GM19035 (cell line): ENCODE measurements at regions not wholly inside any gene's neighbourhood (a gene's known extent, or its start where the extent isn't known, plus 50 kb on each side); places are given as distances from the start of the nearest gene placed in this dataset.

Source experiments
- ATAC-seq: cut with Tn5 transposase; IDR thresholded peaks from one replicate; pipeline ENCODE4 v1.9.1; 2021; ENCODE audit not compliant: unreplicated experiment

DNA sequence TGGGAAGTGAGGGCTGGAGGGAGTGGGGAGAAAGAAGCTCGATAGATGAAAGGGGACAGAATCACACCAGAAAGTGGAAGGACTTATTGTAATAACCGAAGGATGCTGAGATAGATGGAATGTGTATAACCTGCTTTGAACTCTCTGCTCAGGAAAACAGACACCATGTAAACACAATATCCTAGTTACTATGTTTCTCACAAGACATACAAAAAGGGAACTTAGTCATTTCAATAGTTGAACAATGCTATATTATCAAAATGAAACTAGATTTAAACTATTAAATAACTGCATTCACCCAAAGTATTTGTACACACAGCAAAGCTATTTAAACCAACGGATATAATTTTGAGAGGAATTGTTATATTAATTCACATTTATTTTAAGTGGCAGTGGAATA, 108.3 kb upstream of the GADL1 start:
- ATAC-seq: no peak

DNA sequence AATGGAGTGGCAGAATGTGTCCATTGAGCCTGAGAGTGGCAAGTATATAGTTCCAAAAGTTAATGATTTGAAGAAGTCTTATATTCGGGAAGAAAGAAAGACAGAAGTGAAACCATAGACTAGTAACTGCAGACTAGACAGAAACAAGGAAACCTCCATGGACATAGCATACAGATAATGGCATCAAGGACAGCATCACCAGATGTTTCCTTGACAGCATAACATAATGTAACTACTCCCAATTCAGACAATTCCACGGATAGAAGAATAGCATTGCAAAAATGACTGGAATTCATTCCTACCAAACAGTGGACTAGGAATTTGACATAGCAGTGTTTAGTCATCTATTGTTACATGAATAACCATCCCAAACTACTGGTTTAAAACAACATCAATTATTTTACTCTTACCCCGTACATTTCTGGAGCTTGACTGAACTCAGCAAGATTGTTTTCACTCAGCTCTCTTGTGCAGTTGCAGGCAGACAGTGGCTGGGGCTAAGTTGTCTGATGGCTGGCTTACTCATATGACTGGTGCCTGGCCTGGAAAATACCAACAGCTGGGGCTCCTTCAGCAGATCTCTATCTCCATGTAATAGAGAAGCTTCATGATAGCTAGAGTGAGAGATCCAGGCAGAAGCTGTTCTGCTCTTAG, 109.7 kb upstream of the GADL1 start:
- ATAC-seq: no peak

DNA sequence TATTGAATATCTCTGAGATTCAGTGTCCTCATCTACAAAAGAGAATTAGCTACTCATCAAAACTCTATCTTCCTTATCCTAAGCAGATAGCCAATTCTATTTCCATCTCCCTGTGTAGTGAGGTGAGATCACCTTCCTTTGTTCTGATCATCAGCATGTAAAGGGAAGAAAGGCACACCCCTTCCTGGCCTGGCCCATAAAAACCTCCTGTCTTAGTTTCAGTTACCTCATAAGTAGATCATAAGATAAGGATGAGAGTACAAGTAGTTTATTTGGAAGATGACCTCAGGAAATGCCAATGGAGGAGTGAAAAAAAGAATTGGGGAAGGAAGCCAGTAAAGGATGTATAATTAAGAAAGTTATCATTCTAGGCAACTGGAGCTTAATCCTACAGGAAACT, 114.5 kb upstream of the GADL1 start:
- no peak for ATAC-seq

DNA sequence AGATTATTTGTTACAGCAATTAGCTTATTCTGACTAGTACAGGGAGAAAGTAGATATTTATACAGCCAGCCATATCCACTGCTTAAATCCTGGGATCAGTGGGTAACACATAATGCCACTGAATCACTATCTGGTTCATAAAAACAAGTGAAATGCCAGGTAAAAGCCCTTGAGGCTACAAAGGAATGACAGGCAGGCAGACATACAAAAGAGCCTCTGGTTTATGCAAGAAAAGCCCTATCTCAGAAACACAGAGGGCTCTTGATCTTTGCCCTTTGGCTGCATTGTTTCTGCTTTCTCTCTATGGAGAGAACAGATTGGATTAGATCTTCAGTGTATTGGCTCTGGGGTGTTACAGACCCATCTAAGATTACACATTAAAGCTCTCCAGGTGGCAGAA, 115.4 kb upstream of the GADL1 start:
- no peak for ATAC-seq

DNA sequence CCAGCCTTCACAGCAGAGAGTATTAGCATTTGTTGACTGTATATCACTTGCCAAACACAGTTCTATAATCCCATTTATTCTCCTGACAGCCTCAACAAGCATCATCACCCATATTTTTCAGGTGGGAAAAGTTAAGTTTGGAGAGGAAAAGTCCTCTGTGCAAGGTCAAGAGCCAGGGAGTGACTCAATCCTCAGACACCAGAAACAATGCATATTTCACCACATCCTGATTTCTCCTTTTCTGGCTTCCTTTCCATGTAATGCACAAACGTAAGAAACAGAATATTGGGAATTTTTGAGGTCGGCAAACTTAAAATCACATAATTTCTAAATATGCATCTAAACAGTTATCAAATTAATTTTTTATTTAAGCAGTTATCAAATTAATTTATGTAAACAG, 116.0 kb upstream of the GADL1 start:
- ATAC-seq: no peak

DNA sequence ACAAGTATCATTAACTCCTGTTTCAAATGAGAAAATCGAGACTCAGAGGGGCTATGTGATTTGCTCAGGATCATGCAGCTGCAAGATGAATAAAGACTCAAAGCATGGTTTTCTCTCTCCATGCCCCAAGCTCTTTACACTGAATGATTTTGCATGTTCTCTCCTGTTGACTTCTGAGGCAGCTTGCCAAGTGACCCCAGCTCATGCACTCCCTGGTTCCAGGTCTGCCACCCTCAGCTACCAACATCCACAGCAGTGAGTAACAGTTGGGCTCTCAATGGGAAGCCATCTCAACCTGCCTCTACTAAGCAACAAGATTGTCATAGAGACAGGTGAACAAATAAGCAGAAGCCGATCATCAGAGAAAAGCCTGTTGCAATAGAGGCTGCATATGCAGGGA, 116.9 kb upstream of the GADL1 start:
- no peak for ATAC-seq

DNA sequence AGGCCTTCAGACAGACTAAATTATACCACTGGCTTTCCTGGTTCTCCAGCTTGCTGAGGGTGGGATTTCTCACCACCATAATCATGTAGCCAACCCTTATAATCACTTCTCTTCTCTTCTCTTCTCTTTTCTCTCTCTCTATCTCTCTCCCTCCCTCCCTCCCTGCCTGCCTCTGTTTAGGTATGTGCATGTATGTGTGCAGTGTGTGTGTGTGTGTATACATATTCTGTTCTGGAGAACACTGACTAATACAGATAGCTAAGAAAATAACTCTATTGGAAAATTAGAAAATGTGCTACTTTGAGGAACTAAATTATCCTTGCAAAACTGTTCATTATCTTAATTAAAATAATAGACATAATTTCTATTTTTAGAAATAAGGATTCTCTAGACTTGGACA, 118.6 kb upstream of the GADL1 start:
- ATAC-seq: no peak

DNA sequence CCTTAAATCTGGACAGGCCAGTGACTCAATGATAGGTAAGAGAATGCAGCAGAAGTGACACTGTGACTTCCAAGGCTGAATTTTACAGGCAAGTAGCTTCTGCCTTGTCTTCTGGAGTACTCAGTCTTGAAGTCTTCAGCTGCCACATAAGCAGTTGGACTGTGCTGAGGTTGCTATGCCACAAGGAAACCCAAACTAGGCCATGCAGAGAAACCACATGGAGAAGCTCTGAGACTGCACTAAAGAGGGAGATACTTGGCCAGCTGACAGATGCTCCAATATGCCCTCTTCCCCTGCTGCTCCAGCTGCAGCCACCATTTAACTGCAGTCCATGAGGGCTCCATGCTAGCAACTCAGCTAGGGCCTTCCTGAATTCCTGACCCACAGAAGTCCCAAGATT, 119.4 kb upstream of the GADL1 start:
- ATAC-seq: no peak

DNA sequence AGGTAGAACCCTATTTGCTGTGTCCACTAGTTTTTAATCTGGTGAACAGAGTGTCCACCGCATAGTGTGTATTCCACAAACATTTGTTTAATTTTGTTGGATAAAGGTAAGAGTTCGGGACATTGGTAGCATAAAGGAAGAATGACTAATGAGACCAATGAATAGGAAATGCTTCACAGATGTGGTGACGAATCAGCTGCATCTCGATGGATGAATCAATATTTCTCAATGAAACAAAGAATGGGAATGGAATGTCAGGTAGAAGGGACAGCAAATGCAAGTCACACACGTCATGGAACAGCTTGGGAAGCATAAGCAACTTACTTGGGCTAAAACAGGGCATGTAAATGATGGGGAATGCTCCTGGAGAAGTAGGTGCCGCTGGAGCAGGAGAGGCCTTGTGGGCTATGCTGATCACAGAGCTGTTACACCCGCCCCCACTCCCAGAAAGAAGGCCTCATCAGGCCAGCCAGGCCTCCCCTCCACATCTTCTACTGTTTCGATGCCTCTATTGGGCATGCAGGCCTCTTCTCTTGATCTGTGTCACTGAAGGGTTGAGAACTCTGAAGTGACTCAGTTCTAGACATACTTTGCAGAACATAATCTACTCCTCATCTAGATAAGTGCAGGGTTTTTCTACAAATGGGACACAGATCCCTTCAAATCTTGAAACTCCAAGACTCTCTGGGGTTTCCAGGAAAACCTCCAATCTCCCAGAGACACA, 120.0 kb upstream of the GADL1 start:
- ATAC-seq: no peak

DNA sequence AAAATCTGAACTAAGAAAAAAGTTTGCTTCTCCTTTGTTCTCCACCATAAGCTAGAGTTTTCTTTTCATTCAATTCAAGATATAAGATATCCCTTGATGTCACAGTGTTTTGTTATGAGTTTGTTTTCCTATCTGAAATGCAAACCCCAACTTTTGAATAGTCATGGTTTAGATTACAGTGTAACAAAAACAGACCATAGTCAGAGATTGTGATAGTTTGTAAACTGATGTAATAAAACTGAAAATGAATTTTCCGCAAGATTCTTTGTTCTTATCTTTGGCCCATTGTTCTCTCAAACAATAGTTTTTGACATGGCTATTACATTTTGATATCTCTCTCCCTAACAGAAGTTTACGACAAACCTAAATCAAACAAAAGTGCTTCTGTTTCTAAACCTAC, 121.7 kb upstream of the GADL1 start:
- ATAC-seq: no peak

DNA sequence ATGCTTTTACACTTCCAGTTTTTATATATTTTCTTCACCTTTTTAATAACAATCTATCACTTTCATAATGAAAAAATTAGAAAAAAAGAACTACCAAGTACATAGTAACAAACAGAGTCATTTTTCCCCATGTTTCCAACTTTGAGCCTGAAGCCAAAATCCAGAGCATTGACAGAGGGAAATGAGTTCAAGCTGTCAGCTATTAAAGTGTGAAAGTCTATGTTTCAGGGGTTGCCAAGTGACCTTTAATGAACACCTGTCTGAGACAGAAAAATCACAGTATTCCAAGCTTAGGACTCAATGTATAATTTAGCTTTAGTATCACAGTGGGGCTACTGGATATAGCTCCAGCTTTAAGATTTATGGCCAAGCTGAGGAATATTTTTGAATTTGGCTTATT, 128.3 kb upstream of the GADL1 start:
- no peak for ATAC-seq

DNA sequence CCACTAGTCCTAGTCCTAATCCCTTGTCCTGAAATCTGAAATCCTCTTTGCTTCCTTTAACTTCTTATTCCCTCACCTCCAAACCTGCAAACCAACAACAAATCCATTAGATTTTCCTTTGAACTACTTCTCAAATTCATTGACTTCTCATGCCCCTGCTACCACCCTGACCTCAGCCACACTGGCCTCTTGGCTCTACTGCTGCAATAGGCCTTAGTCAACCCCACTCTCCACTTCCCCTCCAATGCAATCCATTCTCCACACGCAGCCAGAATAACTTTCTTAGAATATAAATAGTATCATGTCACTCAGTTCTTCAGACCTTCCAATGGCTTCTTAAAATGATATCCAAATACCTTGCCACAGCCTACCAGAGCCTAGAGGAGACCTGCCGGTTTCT, 131.1 kb upstream of the GADL1 start:
- ATAC-seq: no peak

DNA sequence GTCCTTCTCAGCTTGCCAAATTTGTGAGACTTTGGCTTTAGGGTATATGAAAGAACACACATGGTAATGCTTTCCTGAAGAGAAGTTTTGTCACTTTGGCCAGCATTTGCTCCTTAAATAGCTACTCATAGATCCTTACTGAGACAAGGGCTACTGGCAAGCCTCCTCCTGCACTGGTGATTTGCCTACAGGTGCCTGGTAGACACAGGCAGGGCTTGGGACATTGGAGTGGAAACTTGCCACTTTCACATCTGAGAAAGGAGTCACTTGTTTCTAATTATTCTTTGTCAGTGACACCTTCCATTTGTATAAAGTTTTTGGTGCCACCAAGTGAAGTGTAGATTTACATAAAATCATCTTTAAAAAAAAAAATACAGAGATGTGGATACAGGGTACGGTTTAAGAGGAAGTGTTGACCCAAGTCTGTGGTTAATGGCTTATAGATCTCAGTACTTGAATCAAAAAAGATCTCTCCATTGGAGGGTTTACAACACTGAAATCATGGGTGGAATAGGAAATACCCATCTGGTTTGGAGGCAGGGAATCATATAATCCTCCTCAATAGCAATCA, 132.8 kb upstream of the GADL1 start:
- ATAC-seq: no peak

DNA sequence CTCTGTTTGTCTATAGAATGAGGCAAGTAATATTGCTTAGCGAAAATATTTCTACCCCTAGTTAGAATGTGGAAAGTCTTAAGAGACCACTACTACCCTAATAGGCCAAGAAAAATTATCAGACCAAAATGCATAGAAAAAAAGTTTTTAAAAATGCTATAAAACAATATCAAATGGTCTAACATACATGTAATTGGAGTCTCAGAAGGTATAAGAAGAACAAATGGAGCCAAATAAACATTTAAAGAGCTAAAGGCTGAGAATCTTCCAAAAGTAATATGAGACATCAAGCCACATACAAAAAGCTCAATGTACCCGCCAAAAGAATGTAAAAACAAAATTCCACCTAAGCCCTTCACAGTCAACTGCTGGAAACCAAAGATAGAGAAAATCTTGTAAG, 133.5 kb upstream of the GADL1 start:
- ATAC-seq: no peak

DNA sequence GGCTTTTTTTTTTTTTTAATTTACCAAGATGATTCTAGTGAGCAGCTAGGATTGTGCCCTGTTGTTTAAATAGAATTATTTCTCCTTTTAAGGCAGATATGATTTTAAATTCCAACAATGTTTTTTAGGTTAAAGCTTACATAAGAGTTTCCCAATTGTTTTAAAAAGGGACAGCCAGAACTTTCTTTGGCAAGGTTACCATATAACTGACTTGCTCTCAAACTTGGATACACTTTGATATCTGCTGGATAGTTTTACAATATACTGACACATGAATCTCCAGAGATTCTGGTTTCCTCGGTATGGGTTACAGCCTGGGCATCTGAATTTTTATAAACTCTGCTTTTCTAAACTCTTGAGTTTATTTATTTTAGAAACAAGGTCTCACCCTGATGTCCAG, 134.3 kb upstream of the GADL1 start:
- ATAC-seq: no peak

DNA sequence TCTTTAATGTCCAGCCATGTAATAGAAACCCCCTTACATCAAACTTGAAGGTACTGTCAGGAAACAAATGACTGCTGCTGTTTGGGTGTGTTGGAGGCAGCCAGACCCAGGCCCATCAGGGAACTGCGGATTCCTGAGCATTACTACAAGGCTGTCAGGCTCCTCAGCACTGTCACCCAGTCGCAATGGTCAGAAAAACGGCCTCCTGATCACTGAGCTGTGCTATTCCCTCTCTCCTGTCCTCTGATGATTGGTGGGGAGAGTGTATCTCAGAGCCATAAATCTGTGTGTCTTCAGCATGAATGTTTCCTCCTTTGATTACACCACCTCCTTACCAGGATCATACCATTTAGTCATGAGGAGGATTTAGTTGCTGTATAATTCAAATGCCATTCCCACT, 135.2 kb upstream of the GADL1 start:
- ATAC-seq: no peak

DNA sequence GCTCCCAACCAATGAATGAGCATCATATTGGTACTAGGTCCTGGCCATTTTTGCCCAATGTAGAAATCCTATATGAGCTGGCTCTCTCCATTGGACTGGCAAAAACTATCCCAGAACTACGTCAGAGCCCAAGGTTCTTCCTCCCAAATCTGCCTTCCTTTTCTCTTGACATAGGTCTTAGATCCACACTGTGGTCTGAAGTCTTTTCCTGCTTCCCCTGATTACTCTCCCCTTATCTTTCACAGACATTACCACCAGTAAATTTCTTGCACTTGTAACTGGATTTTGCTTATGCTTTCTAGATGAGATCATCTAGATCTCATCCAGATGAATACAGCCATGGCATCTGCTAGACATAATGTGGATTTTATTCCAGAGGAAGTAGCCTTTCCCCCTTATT, 141.2 kb upstream of the GADL1 start:
- no peak for ATAC-seq

DNA sequence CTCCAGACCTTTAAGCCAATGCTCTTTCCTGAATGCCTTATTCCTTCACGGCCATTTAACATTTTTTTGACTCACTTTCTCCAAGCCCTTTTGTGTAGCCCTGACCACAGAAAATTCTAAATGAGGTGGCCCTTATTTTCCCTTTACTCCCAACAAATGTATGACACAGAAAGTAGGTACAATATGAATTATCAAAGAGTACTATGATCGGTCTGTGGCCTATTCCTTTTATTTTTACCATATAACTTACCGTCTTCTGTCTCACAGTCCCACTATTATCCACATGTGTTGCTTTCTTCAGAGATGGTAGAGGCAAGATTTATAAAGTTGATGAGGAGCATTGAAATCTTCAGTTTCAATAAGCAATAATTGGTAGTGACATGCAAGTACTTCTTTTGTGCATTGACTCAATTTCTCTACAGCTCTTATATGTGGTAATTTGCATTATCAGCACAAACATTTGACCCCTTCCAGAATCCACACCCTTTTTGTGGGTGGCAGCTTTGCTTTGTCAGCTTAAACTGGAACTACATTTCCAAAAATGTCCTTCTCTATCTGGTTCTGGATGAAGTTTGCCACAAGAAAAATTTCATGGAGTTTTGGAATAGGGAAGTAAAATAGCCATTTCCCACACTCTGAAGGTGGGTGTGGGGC, 143.8 kb upstream of the GADL1 start:
- no peak for ATAC-seq

DNA sequence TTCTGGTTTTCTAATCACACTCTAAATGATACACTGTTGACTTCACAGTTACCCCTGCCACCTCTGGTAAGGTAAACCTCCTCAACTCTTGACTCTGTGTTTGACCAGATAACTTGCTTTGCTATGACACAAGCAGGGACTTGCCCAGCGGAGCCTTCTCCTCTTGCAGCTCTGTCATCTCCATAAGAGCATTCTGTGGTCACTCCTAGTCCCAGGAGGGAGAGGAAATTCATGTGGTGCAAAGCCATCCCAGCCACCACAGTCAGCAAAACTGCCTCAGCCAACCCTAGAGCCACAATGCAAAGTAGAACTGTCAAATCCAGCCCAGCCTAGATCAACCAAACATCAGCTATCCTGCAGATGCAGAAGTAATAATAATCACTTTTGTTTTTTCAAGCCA, 144.7 kb upstream of the GADL1 start:
- no peak for ATAC-seq

DNA sequence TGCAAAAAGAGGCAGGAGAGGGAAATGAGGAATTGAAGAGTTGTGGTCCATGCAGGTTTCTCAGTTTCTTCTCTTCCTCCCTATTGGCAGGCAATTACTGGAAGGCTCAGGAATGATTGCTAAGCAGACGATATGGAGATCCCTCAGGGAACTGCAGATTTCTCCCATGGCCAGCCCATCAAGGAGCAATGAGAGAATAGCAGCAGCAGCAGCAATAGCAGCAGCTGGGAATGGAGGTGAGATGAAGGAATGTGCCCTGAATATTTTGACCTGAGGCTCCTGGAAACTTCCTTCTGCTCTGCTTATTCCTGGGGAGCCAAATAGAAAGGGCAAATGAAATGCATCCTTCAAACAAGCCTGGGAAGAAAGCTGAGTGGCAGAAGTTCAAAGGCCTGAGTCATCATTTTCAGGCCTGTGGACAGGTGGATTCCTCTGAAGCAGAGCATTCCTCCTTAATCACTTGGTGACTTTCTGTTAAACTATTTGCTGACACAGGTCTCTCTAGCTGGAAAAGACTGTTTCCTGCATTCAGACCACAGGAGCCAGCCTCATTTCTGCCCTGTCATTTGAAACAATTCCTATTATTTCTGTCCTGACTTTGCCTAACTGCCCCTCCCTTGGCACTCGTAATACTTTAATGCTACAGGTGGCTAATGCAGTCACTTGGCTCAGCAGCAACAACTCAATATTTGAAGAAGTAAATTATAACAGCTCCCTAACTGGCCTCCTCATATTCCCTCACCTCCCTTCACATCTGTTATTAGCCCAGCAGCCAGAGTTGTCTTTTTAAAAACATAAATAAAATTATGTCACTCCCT, 146.9 kb upstream of the GADL1 start:
- ATAC-seq: no peak

DNA sequence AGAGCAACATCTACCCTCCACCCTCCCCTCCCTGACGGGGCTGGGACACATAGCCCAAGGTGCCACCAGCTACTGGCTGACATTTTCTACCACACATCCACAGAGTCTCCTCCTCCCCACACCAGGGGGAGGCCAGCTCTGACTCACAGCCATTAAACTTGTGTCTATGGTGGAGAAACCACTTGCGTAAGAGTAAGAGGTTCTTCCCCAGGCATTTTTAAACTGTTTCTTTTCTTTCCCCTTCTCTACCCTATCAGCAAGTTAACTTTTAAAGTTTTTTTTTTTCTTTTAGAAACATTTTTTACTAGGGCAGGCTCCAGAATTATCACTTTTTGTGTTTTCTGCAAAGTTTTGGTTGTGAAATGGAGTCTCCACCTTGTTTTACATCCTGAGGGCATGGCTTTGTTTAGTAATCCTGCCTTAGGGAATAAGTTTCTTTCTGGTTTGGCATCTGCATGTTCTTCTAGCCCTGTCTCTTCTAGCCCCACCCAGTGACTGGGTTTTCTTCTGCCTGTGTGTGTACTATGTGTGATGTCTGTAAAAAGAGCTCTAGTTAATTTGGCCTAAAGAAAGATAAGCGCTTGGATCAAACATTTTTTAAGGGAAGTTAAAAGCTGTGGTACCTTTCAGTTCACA, 148.8 kb upstream of the GADL1 start:
- no peak for ATAC-seq
